LHCN-M2 (cell line): ENCODE measurements at regions not wholly inside any gene's neighbourhood (a gene's known extent, or its start where the extent isn't known, plus 50 kb on each side); places are given as distances from the start of the nearest gene placed in this dataset.
"Not testable (repeated sequence)": the region's sequence is repeated elsewhere in the genome, so short reads cannot be mapped to it uniquely, and the experiment has no call there.

ENCODE experiments used
- DNase-seq: peaks from one replicate; pipeline ENCODE4 v3.0.0-alpha.2; 2012; ENCODE audit warnings: low read depth

- DNase-seq: no peak
Observed at GRCh38 chr11:135015966-135016365, 603.9 kb upstream of the B3GAT1 start.

- DNase-seq: not testable (repeated sequence)
Observed at GRCh38 chr11:135011313-135011712, 599.3 kb upstream of the B3GAT1 start.

- no peak for DNase-seq
Observed at GRCh38 chr11:135009125-135009524, 597.1 kb upstream of the B3GAT1 start.

DNA sequence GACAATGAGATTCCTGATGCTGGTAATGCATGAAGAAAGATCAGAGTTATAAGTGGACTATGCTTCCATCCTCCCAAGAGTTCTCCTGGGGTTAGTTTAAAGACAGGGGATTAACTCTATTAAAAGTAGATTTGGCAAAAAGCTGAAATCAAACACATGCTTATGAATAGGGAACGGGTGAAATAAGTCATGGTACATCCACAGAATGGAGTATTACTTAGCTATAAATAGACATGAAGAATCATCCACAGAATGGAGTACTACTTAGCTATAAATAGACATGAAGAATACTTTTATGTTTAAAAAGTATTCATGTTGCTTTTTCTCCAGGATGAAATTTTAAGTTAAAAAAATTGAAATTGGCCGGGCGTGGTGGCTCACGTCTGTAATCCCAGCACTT lies 596.4 kb upstream of the B3GAT1 start:
- DNase-seq: no peak

DNA sequence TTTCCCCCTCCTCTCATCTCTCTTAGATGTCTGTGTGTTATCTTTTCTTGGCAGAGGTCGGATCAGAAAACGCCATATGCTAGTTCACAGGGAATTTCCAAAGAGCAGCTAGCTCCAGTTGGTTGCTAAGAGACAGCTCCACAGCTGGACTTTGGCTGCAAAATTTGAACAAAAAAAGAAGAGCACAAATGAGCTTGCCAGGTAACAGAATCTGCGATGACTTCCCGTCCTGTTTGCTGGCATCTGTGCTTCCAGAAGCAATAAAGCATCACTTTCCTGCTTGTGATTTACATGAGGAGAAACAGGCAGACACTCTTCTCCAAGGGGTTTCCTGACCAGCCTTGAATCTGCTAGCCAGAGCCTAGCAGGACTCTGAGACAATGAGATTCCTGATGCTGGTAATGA lies 596.0 kb upstream of the B3GAT1 start:
- no peak for DNase-seq

DNA sequence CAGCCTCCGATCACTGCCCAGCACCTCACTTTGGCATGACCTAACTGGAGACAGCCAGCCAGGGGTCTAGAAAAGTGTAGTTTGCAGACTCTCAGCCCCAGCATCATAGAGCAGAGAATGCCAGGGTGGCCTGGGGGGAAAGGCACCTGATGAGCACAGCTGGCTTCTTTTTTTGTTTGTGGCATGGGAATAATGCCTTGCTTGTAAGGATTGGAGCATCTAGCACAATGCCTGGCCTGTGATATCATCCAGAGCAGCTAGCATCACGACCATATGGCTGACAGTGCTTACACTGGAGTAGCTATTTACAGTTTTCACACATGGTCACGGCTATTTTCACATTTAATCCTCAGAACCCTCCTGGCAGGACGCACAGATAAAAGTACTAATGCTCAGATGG lies 594.8 kb upstream of the B3GAT1 start:
- no peak for DNase-seq

DNA sequence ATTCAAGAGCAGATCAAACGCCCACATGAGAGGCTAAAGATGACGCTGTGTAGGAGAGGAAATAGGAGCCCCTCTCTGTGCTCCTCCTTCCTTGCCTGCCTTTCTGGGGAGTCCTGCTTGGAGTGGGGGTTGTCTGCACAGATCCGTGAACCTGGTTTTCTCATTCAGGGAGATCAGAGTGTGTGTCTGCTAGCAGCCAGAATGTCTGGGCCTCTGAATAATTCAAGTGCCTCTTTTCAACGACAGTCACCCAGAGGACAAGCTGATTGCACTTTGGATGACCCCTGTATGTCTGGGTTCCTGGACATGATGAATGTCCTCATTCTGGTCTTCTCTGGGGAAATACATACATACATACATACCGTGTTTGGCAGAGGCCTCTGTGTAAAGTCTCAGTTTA lies 592.5 kb upstream of the B3GAT1 start:
- no peak for DNase-seq

DNA sequence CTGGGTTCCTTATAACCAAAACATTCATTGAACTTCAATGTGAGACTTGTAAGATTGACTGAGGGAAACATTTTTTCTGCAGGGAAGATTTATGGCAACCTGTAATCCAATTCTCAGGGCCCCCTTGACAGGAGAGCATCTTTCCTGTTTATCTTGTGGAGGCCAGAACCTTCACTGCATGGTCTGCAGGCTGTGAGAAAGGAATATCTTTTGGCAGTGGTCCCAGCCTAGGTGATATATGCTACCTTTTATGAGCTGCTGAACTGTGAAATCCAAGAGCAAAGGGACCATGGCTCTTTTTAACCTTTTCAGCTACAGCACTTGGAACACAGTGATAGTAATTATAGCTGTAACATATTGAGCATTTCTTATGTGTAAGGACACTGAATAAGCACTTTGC lies 590.2 kb upstream of the B3GAT1 start:
- DNase-seq: no peak

GRCh38 chr11:135001581-135001980 lies 589.5 kb upstream of the B3GAT1 start:
- DNase-seq: no peak

- not testable (repeated sequence) for DNase-seq
Observed at GRCh38 chr11:135001065-135001464, 589.0 kb upstream of the B3GAT1 start.

- no peak for DNase-seq
Observed at GRCh38 chr11:134999590-134999989, 587.5 kb upstream of the B3GAT1 start.

- no peak for DNase-seq
Observed at GRCh38 chr11:134997652-134998320, 585.7 kb upstream of the B3GAT1 start.

DNA sequence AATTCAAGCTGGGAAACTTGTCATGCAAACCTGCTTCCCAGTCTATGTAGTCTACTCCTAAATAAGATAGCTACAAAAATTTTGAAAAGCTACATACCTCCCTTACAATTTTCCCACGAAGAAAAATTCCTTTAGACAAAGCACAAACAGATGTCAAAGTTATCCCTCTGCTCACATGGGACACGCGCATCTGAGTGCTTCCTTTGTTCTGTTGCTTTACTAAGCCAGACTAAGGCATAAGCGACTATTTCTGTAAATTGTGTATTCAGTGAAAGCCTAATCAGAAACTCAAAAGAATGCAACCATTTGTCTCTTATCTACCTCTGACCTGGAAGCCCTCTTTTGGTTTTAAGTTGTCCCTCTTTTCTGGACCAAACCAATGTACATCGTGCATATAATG lies 583.7 kb upstream of the B3GAT1 start:
- DNase-seq: no peak

- no peak for DNase-seq
Observed at GRCh38 chr11:134994431-134994830, 582.4 kb upstream of the B3GAT1 start.

DNA sequence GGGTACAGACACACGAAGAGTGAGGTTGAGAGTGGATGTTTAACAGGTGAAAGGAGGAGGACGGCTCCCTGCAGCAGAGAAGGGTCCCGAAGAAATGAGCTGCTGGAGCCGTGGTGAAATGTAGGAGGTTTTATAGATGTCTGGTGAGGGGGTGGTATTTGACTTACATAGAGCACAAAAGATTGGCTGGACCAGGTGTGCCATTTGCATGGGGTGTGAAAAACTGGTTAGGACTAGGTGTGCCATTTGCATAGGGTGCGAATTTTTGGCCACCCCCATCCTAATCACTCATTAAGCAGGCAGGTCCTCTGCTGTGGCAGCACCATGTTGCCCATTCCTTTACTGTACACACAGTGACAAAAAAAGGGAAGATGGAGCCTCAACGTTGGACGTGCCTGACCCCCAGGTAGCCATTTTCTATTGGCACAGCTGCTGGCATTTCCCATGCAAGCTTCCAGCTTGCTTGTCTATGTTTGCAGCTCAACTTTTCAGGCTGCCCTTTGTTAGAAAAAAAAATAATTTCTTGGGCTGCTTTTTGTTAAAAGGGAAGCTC lies 581.7 kb upstream of the B3GAT1 start:
- no peak for DNase-seq

DNA sequence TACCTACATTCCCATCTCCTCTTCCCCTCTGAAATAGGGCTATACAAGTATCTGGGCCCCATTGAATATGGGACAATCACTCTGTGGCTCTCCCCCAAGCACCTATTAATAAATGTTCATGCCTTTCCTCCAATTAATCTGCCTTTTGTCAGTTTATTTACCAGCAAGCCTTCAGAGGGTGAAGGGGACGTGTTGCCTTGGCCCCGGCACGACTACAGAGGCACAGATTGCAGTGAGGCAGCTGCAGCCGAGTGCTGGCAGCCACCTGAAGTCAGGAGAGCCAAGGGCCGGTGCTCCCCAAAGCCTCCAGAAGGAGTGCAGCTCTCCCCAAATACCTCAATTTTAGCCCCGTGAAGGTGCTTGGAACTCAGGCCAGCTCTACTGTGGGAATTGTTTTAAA lies 580.9 kb upstream of the B3GAT1 start:
- DNase-seq: no peak

DNA sequence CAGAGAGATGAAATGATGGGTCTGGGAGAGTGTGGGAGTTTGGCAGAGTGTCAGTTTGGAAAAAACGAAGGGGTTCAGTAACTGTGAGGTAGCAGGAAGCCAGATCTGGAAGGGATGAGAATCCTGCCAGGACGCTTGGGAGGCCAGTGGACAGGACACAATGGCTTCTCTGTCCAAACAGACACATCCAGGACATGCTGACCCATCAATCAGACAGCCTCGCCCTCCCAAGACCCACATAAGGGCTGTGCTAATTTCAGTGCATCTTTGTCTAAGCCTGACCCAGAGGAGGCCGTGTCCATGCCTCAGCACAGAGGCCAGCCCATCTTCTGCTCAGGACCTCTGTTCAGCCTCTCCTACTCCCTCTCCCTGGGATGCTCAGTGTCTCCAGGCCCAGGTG lies 576.5 kb upstream of the B3GAT1 start:
- no peak for DNase-seq

- DNase-seq: no peak
Observed at GRCh38 chr11:134987822-134988221, 575.8 kb upstream of the B3GAT1 start.

DNA sequence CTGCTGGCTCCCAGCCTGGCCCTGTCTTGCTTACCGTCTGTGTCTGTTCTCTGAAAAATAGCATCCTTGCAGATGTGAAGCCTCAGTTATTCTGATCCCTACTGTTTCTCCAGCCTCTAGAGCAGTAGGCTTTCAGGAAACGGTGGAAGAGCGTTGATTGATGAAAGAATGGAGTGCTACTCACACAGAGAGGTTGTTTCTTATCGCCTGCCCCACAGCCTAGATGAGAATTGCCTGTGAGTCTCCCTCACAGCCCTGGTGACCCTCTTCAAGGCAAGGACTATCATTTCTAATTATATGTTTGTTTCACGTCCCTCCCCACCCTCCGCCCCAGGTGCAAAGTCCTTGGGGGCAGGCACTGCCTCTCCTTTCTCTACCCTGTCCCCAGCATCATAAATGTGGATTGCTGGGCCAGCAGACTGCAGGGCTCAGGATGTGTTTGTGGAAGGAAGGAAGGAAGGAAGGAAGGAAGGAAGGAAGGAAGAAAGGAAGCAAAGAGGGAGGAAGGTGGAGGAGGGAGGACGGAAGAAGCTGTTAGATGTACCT lies 575.3 kb upstream of the B3GAT1 start:
- no peak for DNase-seq

- DNase-seq: no peak
Observed at GRCh38 chr11:134984421-134984820, 572.4 kb upstream of the B3GAT1 start.

- DNase-seq: not testable (repeated sequence)
Observed at GRCh38 chr11:134982432-134982831, 570.4 kb upstream of the B3GAT1 start.

DNA sequence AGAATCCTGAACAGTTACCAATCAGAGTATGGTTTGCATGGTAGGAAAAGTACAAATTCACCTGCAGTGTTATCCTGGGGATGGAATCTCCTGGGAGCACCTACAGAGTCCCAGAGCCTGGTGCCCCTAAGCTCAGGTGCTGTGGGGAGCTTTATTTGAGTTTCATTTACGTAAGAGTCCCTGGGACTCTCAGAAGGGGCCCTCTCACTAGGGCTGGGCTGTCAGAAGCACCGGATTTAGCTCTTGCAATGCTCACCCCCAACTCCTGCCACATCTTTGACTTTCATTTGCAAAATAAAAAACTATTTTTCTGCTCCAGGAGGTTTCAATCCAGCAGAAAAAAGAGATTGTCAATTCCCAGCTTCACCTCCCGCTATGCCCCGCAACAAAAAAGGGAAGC lies 569.8 kb upstream of the B3GAT1 start:
- no peak for DNase-seq
